IPS DF 4.7 (cell line): ENCODE measurements at regions not wholly inside any gene's neighbourhood (a gene's known extent, or its start where the extent isn't known, plus 50 kb on each side); places are given as distances from the start of the nearest gene placed in this dataset.

Experiments
- DNase-seq: peaks from one replicate; pipeline ENCODE4 v3.0.0-alpha.2; 2013; ENCODE audit warnings: low spot score; ENCODE audit errors: extremely low read depth

- DNase-seq = no peak
Observed at GRCh38 chr1:112317140-112317539, 78.9 kb upstream of the CTTNBP2NL start.

- no peak for DNase-seq
Observed at GRCh38 chr1:112317611-112318062, 78.4 kb upstream of the CTTNBP2NL start.

GRCh38 chr1:112318263-112318662 lies 77.8 kb upstream of the CTTNBP2NL start:
- DNase-seq = no peak

- no peak for DNase-seq
Observed at GRCh38 chr1:112318698-112319370, 77.2 kb upstream of the CTTNBP2NL start.

- no peak for DNase-seq
Observed at GRCh38 chr1:112319371-112320040, 76.5 kb upstream of the CTTNBP2NL start.

- no peak for DNase-seq
Observed at GRCh38 chr1:112320058-112320457, 76.0 kb upstream of the CTTNBP2NL start.

- no peak for DNase-seq
Observed at GRCh38 chr1:112322018-112322417, 74.0 kb upstream of the CTTNBP2NL start.

GRCh38 chr1:112322983-112323678 lies 72.9 kb upstream of the CTTNBP2NL start:
- no peak for DNase-seq

- no peak for DNase-seq
Observed at GRCh38 chr1:112325504-112325903, 70.5 kb upstream of the CTTNBP2NL start.

- DNase-seq = no peak
Observed at GRCh38 chr1:112328600-112328999, 67.4 kb upstream of the CTTNBP2NL start.

- DNase-seq = no peak
Observed at GRCh38 chr1:112332176-112333150, 63.6 kb upstream of the CTTNBP2NL start.

- DNase-seq = no peak
Observed at GRCh38 chr1:112335351-112335750, 60.7 kb upstream of the CTTNBP2NL start.

- DNase-seq = no peak
Observed at GRCh38 chr1:112337028-112337531, 58.9 kb upstream of the CTTNBP2NL start.

GRCh38 chr1:112341986-112342385 lies 54.0 kb upstream of the CTTNBP2NL start:
- no peak for DNase-seq

- DNase-seq = no peak
Observed at GRCh38 chr1:112342558-112342957, 53.5 kb upstream of the CTTNBP2NL start.

- DNase-seq = no peak
Observed at GRCh38 chr1:112344754-112345423, 51.1 kb upstream of the CTTNBP2NL start.
